Stimulated activated CD4-positive, alpha-beta T cell treated with anti-CD3 and anti-CD28 coated beads, Interleukin-12 subunit alpha, Interleukin-12 subunit beta, amount 100 ng/mL, for 24 hours (primary cell): ENCODE measurements at regions not wholly inside any gene's neighbourhood (a gene's known extent, or its start where the extent isn't known, plus 50 kb on each side); places are given as distances from the start of the nearest gene placed in this dataset.
"Not testable (repeated sequence)": the region's sequence is repeated elsewhere in the genome, so short reads cannot be mapped to it uniquely, and the experiment has no call there.

Experiments used
- DNase-seq, 2 experiments: peaks; one replicate each; pipeline ENCODE4 v3.0.0-alpha.2; 2020; ENCODE audit warnings: low read depth in 2 of 2

- no peak for DNase-seq
Measured at GRCh38 chr5:175347027-175347426, 97.0 kb downstream of the DRD1 start.

- no peak for DNase-seq
Measured at GRCh38 chr5:175344331-175345195, 99.4 kb downstream of the DRD1 start.

- DNase-seq = no peak
Measured at GRCh38 chr5:175343308-175343707, 100.7 kb downstream of the DRD1 start.

- DNase-seq = no peak
Measured at GRCh38 chr5:175340180-175340579, 103.8 kb downstream of the DRD1 start.

- no peak for DNase-seq
Measured at GRCh38 chr5:175337680-175338079, 106.3 kb downstream of the DRD1 start.

- DNase-seq = no peak
Measured at GRCh38 chr5:175336781-175337180, 107.2 kb downstream of the DRD1 start.

- DNase-seq = no peak
Measured at GRCh38 chr5:175335691-175336090, 108.3 kb downstream of the DRD1 start.

- not testable (repeated sequence) for DNase-seq
Measured at GRCh38 chr5:175331173-175332036, 112.6 kb downstream of the DRD1 start.

GRCh38 chr5:175329976-175330375 is 114.0 kb downstream of the DRD1 start:
- DNase-seq = no peak

GRCh38 chr5:175328687-175329086 is 115.3 kb downstream of the DRD1 start:
- DNase-seq = no peak

GRCh38 chr5:175328176-175328575 is 115.8 kb downstream of the DRD1 start:
- no peak for DNase-seq

GRCh38 chr5:175325681-175326080 is 118.3 kb downstream of the DRD1 start:
- DNase-seq = no peak

- DNase-seq = no peak
Measured at GRCh38 chr5:175321927-175322532, 122.0 kb downstream of the DRD1 start.

GRCh38 chr5:175319199-175319598 is 124.8 kb downstream of the DRD1 start:
- no peak for DNase-seq

- DNase-seq = no peak
Measured at GRCh38 chr5:175317872-175318271, 126.1 kb downstream of the DRD1 start.

GRCh38 chr5:175309218-175309810 is 134.7 kb downstream of the DRD1 start:
- DNase-seq = no peak

GRCh38 chr5:175308701-175309100 is 135.3 kb downstream of the DRD1 start:
- no peak for DNase-seq

- DNase-seq = no peak
Measured at GRCh38 chr5:175306381-175306780, 137.6 kb downstream of the DRD1 start.

- no peak for DNase-seq
Measured at GRCh38 chr5:175305251-175305650, 138.7 kb downstream of the DRD1 start.

- no peak for DNase-seq
Measured at GRCh38 chr5:175290379-175290778, 153.6 kb downstream of the DRD1 start.

GRCh38 chr5:175288048-175288621 is 155.8 kb downstream of the DRD1 start:
- no peak for DNase-seq

- DNase-seq = no peak
Measured at GRCh38 chr5:175286981-175287380, 157.0 kb downstream of the DRD1 start.
